Astrocyte (in vitro differentiated cells and primary cell): ENCODE measurements at regions not wholly inside any gene's neighbourhood (a gene's known extent, or its start where the extent isn't known, plus 50 kb on each side); places are given as distances from the start of the nearest gene placed in this dataset.
A peak's percentile ranks its signal among the peaks of the same experiment; 100 is the strongest.

Experiments used
- DNase-seq: peaks from one replicate; pipeline ENCODE4 v3.0.0-alpha.2; 2010; ENCODE audit warnings: low read depth
- FAIRE-seq: peaks from 2 replicates; lab custom pipeline; 2011; peaks lifted over from hg19 to GRCh38; lab: Jason Lieb, UNC
- H2AFZ ChIP-seq: 2 replicates; pipeline ENCODE4 v1.6.0; 2012; ENCODE audit warnings: low read depth, low read length, inconsistent platforms
- H3K27ac ChIP-seq: 2 replicates; pipeline ENCODE4 v1.5.1; 2011; ENCODE audit warnings: low read depth, low read length, inconsistent platforms
- H3K27me3 ChIP-seq: 2 replicates; pipeline ENCODE4 v1.6.0; 2011; ENCODE audit warnings: low read length, inconsistent platforms; ENCODE audit not compliant: insufficient read depth
- H3K36me3 ChIP-seq: 2 replicates; pipeline ENCODE4 v1.5.1; 2011; ENCODE audit warnings: low read length, inconsistent platforms; ENCODE audit not compliant: insufficient read depth
- H3K4me1 ChIP-seq: 2 replicates; pipeline ENCODE4 v1.5.1; 2011; ENCODE audit warnings: low read length, inconsistent platforms; ENCODE audit not compliant: insufficient read depth
- H3K4me2 ChIP-seq: 2 replicates; pipeline ENCODE4 v1.6.0; 2012; ENCODE audit warnings: low read length, inconsistent platforms
- H3K4me3 ChIP-seq: 2 replicates; pipeline ENCODE4 v1.5.1; 2011; ENCODE audit warnings: low read depth, mild to moderate bottlenecking, low read length, inconsistent platforms; ENCODE audit not compliant: insufficient read depth
- H3K79me2 ChIP-seq: 2 replicates; pipeline ENCODE4 v1.6.0; 2012; ENCODE audit warnings: mild to moderate bottlenecking, low read length, inconsistent platforms; ENCODE audit not compliant: insufficient read depth
- H3K9ac ChIP-seq: 2 replicates; pipeline ENCODE4 v1.6.0; 2012; ENCODE audit warnings: mild to moderate bottlenecking, low read length, inconsistent platforms
- H3K9me3 ChIP-seq: 2 replicates; pipeline ENCODE4 v1.5.1; 2012; ENCODE audit warnings: low read depth, mild to moderate bottlenecking, low read length, inconsistent platforms; ENCODE audit not compliant: insufficient read depth
- H4K20me1 ChIP-seq: 2 replicates; pipeline ENCODE4 v1.6.0; 2012; ENCODE audit warnings: low read length, inconsistent platforms; ENCODE audit not compliant: insufficient read depth
- H3K27ac Mint-ChIP-seq: one replicate; pipeline ENCODE4 v1.8.0; 2021; ENCODE audit warnings: mild to moderate bottlenecking, mixed read lengths; ENCODE audit not compliant: unreplicated experiment
- H3K27me3 Mint-ChIP-seq: one replicate; pipeline ENCODE4 v1.8.0; 2021; ENCODE audit warnings: low read depth, mixed read lengths; ENCODE audit not compliant: unreplicated experiment
- H3K36me3 Mint-ChIP-seq: one replicate; pipeline ENCODE4 v1.8.0; 2021; ENCODE audit warnings: low read depth, mixed read lengths; ENCODE audit not compliant: unreplicated experiment
- H3K4me1 Mint-ChIP-seq: one replicate; pipeline ENCODE4 v1.8.0; 2021; ENCODE audit warnings: low read depth, mixed read lengths; ENCODE audit not compliant: unreplicated experiment
- H3K4me3 Mint-ChIP-seq: one replicate; pipeline ENCODE4 v1.8.0; 2021; ENCODE audit warnings: mild to moderate bottlenecking, moderate library complexity, mixed read lengths; ENCODE audit not compliant: unreplicated experiment
- H3K9me3 Mint-ChIP-seq: one replicate; pipeline ENCODE4 v1.8.0; 2021; ENCODE audit warnings: mild to moderate bottlenecking, mixed read lengths; ENCODE audit not compliant: unreplicated experiment
- CTCF ChIP-seq: IDR thresholded peaks from 2 replicates; pipeline ENCODE4 v1.5.1; 2011; ENCODE audit warnings: low read depth, mild to moderate bottlenecking, inconsistent platforms, low read length, moderate library complexity; ENCODE audit not compliant: insufficient read depth
- EZH2 ChIP-seq: IDR thresholded peaks from 2 replicates; pipeline ENCODE4 v1.6.1; 2012; ENCODE audit warnings: mild to moderate bottlenecking, low read length, inconsistent platforms; ENCODE audit not compliant: insufficient read depth

- Mint-ChIP-seq H3K9me3 (no peaks in the 10 kb centered on the region), H3K36me3 (no peaks in the 10 kb centered on the region), H3K27ac (no peak overlapping the region), H3K4me1 (peaks cover 9% of the 10 kb centered on the region), H3K27me3 (peaks cover 5% of the 10 kb centered on the region), H3K4me3 (no peak overlapping the region)
- Histone ChIP-seq H3K4me2 (no peak overlapping the region), H3K79me2 (peaks cover 3% of the 10 kb centered on the region), H3K9ac (no peak overlapping the region), H3K4me3 (no peak overlapping the region), H4K20me1 (no peaks in the 10 kb centered on the region), H3K36me3 (no peaks in the 10 kb centered on the region), H3K4me1 (peaks cover 15% of the 10 kb centered on the region), H2AFZ (no peak overlapping the region), H3K9me3 (no peaks in the 10 kb centered on the region), H3K27ac (no peak overlapping the region), H3K27me3 (no peaks in the 10 kb centered on the region)
- TF ChIP-seq CTCF = no peak
- TF ChIP-seq EZH2 = no peak
- FAIRE-seq (peak; percentile 13), DNase-seq (no peak)
Measured at GRCh38 chr4:71185037-71185436, 153.8 kb upstream of the SLC4A4 start.

DNA sequence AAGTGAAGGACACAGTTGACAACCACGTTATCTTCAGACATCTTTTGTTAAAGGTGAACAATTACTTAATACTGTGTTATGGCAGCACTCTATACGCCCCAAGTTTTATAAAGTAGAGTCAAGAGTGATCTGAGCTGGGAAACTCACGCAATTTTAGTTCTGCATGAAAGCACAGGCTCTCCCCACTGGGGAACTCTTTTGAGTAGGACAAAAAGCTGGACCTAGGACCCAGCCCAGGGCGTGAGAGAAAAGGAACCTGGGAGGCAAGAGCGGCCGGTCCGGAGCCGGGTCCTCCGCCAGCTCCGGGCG is 152.6 kb upstream of the SLC4A4 start:
- peaks cover 15% of the 10 kb centered on the region for H3K4me1 ChIP-seq
- H3K9ac ChIP-seq = peak overlapping the region; percentile 86
- DNase-seq = no peak
- no peaks in the 10 kb centered on the region for H4K20me1 ChIP-seq
- no peaks in the 10 kb centered on the region for H3K36me3 Mint-ChIP-seq
- no peaks in the 10 kb centered on the region for H3K9me3 ChIP-seq
- TF ChIP-seq CTCF = no peak
- TF ChIP-seq EZH2 = no peak
- H3K27me3 Mint-ChIP-seq = peaks cover 5% of the 10 kb centered on the region
- peak overlapping the region; percentile 73 for H3K27ac ChIP-seq
- no peaks in the 10 kb centered on the region for H3K27me3 ChIP-seq
- H3K4me1 Mint-ChIP-seq = peaks cover 9% of the 10 kb centered on the region
- peak overlapping the region; percentile 89 for H3K4me3 Mint-ChIP-seq
- no peaks in the 10 kb centered on the region for H3K36me3 ChIP-seq
- H3K79me2 ChIP-seq = peaks cover 14% of the 10 kb centered on the region
- H3K4me3 ChIP-seq = peak overlapping the region; percentile 74
- H3K9me3 Mint-ChIP-seq = no peaks in the 10 kb centered on the region
- peak overlapping the region; percentile 95 for H3K4me2 ChIP-seq
- no peak for FAIRE-seq
- H2AFZ ChIP-seq = peak overlapping the region; percentile 71
- H3K27ac Mint-ChIP-seq = no peak overlapping the region

DNA sequence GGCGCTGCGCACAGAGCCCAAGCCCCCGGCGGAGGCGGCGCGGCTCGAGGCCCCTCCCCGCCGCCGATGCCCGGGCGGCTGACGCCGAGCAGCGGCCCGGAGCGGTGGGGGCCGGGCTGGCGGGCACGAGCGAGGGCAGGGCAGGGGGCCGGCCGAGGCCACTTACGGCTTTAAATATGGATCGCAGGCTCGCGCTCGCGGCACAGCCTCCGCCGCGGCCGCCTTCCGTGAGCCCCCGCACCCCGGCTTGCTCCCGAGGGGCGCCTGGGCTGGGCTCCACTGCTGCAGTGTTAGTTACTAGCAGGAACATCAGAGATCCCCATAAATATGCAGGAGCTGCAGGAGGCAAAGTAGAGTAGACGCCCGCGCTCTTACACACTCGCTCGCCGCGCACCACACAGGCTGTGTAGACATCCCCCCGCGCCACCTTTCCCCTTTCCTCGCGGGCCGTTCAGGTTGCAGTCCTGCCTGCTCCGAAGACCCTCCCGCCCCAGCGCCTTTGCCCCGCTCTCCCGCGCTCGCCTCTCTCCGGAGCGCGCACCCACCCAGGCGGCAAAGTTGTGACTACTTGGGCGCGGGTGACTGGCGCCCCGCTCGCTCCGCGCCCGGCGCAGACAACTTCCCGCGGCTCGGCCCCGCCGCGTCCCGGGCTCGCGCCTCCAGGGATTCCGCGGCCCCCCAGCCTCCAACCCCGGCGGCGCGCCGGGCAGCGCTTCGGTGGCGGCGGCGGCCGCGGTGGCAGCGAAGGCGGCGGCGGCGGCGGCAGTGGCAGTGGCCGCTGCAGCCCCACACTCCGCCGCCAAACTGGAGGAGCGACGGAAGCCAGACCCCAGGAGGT is 152.0 kb upstream of the SLC4A4 start:
- peaks cover 15% of the 10 kb centered on the region for H3K79me2 ChIP-seq
- H3K4me1 ChIP-seq = peaks cover 15% of the 10 kb centered on the region
- peak overlapping the region; percentile 86 for H3K9ac ChIP-seq
- Mint-ChIP-seq H3K27me3 (peaks cover 5% of the 10 kb centered on the region), H3K4me3 (peak overlapping the region; percentile 89), H3K27ac (no peak overlapping the region), H3K36me3 (no peaks in the 10 kb centered on the region), H3K9me3 (no peaks in the 10 kb centered on the region), H3K4me1 (peaks cover 9% of the 10 kb centered on the region)
- TF ChIP-seq CTCF = no peak
- no peak for TF ChIP-seq EZH2
- H3K4me3 ChIP-seq = peak overlapping the region; percentile 74
- H3K27ac ChIP-seq = peak overlapping the region; percentile 73
- FAIRE-seq (no peak), DNase-seq (peak; percentile 47)
- H3K4me2 ChIP-seq = peak overlapping the region; percentile 95
- H2AFZ ChIP-seq = peak overlapping the region; percentile 89
- H4K20me1 ChIP-seq = no peaks in the 10 kb centered on the region
- H3K9me3 ChIP-seq = no peaks in the 10 kb centered on the region
- H3K27me3 ChIP-seq = no peaks in the 10 kb centered on the region
- H3K36me3 ChIP-seq = no peaks in the 10 kb centered on the region
